ENCODE measurements at regions not wholly inside any gene's neighbourhood (a gene's known extent, or its start where the extent isn't known, plus 50 kb on each side); places are given as distances from the start of the nearest gene placed in this dataset.
"Not testable (repeated sequence)": the region's sequence is repeated elsewhere in the genome, so short reads cannot be mapped to it uniquely, and the experiment has no call there.

- no peak overlapping the region for H3K27ac ChIP-seq (ENCODE audit: insufficient read depth in 1 of 2, low read depth in 1 of 2, low read length in 2 of 2, poor library complexity in 1 of 2, severe bottlenecking in 2 of 2)
- DNase-seq: no peak
- CTCF ChIA-PET: interaction anchor here (0.6 kb wide), 1 partner anchor 150 kb away, joined by 6 read pairs; no protein-coding TSS in a partner anchor
- no peaks in the 10 kb centered on the region for H3K4me1 ChIP-seq (ENCODE audit: control extremely low read depth in 1 of 4, control insufficient read depth in 4 of 4, insufficient read depth in 4 of 4, low read length in 3 of 4)
- POLR2A ChIA-PET: no interaction called here
- no peaks in the 10 kb centered on the region for H3K36me3 ChIP-seq (ENCODE audit: control insufficient read depth in 4 of 4, insufficient read depth in 4 of 4, low read length in 3 of 4)
- H3K27me3 ChIP-seq (replicated peaks in 2 of 5; ENCODE audit: control insufficient read depth in 4 of 5, insufficient read depth in 5 of 5, low read length in 4 of 5): no peaks in the 10 kb centered on the region
- H3K9me3 ChIP-seq (ENCODE audit: control extremely low read depth in 1 of 5, control insufficient read depth in 4 of 5, insufficient read depth in 2 of 5, low read depth in 1 of 5, low read length in 4 of 5): peaks cover 0 to 6% (median 4%) of the 10 kb centered on the region in 5 experiments
- 93% methylated on average over 4 of the region's 4 CpGs for WGBS (ENCODE audit: insufficient coverage)
- H3K4me3 ChIP-seq (ENCODE audit: control insufficient read depth in 1 of 7, extremely low read depth in 1 of 7, insufficient read depth in 4 of 7, low read depth in 2 of 7, low read length in 6 of 7): no peak overlapping the region
Measured at GRCh38 chr2:147150241-147150635, 694.6 kb upstream of the ACVR2A start.

DNA sequence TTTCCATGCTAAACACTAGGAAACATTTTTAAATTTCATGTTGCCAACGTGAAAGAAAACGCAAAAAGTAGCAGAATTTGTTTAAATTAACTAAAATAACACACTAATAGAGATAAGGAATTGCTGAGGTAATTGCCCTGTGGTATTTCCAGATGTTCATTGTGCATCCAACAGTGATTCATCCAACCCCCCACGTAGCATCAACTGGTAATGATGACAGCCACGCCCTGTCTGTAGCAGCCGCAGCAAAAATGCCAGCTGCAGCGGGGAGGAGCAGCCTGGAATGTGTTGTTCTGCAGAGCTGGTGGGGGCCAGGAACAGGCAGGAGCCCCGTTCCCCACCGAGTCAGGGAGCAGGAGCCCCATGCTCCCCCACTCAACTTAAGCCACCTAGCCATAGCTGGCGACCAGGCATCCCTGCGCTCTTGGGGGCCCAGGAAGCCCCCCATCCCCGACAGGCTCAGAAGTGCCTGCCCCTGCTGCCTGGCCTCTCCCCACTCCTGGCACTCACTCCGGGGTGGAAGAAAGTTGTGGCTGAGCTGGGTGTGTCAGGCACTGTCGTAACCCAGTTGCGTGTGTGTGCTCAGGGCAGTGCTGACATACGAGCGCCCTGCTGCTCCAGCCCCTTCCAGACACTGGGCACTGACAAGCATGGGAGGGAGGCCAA, 695.1 kb upstream of the ACVR2A start:
- no peak overlapping the region for H3K4me3 ChIP-seq (ENCODE audit: control insufficient read depth in 1 of 7, extremely low read depth in 1 of 7, insufficient read depth in 4 of 7, low read depth in 2 of 7, low read length in 6 of 7)
- no peak overlapping the region for H3K27ac ChIP-seq (ENCODE audit: insufficient read depth in 1 of 2, low read depth in 1 of 2, low read length in 2 of 2, poor library complexity in 1 of 2, severe bottlenecking in 2 of 2)
- peaks cover 0 to 6% (median 4%) of the 10 kb centered on the region in 5 experiments for H3K9me3 ChIP-seq (ENCODE audit: control extremely low read depth in 1 of 5, control insufficient read depth in 4 of 5, insufficient read depth in 2 of 5, low read depth in 1 of 5, low read length in 4 of 5)
- H3K27me3 ChIP-seq (replicated peaks in 2 of 5; ENCODE audit: control insufficient read depth in 4 of 5, insufficient read depth in 5 of 5, low read length in 4 of 5): no peaks in the 10 kb centered on the region
- DNase-seq: no peak
- CTCF ChIA-PET: interaction anchor here (0.6 kb wide), 1 partner anchor 150 kb away, joined by 6 read pairs; no protein-coding TSS in a partner anchor
- no peaks in the 10 kb centered on the region for H3K36me3 ChIP-seq (ENCODE audit: control insufficient read depth in 4 of 4, insufficient read depth in 4 of 4, low read length in 3 of 4)
- POLR2A ChIA-PET: no interaction called here
- WGBS (ENCODE audit: insufficient coverage): 96% methylated on average over 10 of the region's 16 CpGs
- no peaks in the 10 kb centered on the region for H3K4me1 ChIP-seq (ENCODE audit: control extremely low read depth in 1 of 4, control insufficient read depth in 4 of 4, insufficient read depth in 4 of 4, low read length in 3 of 4)

DNA sequence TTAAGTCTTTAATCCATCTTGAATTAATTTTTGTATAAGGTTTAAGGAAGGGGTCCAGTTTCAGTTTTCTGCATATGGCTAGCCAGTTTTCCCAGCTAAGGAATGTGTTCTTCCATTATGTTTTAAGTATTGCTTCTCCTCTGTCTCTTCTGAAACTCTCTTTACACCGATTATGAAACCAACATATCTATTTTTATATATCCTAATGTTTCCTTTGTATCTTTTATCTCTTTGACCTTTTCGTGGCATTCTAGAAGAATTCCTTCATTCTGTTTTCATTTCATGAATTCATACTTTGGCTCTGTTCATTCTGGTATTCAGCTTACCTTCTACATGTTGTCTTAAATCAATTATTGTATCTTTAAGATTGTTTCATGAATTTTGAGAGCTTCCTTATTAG, 697.0 kb upstream of the ACVR2A start:
- H3K27me3 ChIP-seq (replicated peaks in 2 of 5; ENCODE audit: control insufficient read depth in 4 of 5, insufficient read depth in 5 of 5, low read length in 4 of 5): no peaks in the 10 kb centered on the region
- H3K9me3 ChIP-seq (ENCODE audit: control extremely low read depth in 1 of 5, control insufficient read depth in 4 of 5, insufficient read depth in 2 of 5, low read depth in 1 of 5, low read length in 4 of 5): peaks cover 0 to 6% (median 4%) of the 10 kb centered on the region in 5 experiments
- no peak for DNase-seq
- no peaks in the 10 kb centered on the region for H3K4me1 ChIP-seq (ENCODE audit: control extremely low read depth in 1 of 4, control insufficient read depth in 4 of 4, insufficient read depth in 4 of 4, low read length in 3 of 4)
- POLR2A ChIA-PET: no interaction called here
- CTCF ChIA-PET: no interaction called here
- WGBS (ENCODE audit: insufficient coverage): 100% methylated on average over 1 of the region's 2 CpGs
- no peaks in the 10 kb centered on the region for H3K36me3 ChIP-seq (ENCODE audit: control insufficient read depth in 4 of 4, insufficient read depth in 4 of 4, low read length in 3 of 4)
- no peak overlapping the region for H3K27ac ChIP-seq (ENCODE audit: insufficient read depth in 1 of 2, low read depth in 1 of 2, low read length in 2 of 2, poor library complexity in 1 of 2, severe bottlenecking in 2 of 2)
- no peak overlapping the region for H3K4me3 ChIP-seq (ENCODE audit: control insufficient read depth in 1 of 7, extremely low read depth in 1 of 7, insufficient read depth in 4 of 7, low read depth in 2 of 7, low read length in 6 of 7)

DNA sequence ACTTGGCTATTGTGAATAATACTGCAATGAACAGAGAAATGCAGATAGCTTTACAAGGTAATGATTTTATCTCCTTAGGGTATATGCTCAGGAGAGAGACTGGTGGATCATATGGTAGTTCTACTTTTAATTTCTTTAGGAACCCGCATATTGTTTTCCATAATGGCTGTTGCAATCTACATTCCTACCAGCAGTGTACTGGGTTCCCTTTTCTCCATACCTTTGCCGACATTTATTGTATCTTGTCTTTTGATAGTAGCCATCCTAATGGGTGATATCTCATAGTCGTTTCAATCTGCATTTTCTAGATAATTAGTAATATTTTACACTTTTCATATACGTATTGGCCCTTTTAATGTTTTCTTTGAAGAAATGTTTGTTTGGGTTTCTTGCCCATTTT, 702.9 kb upstream of the ACVR2A start:
- no peaks in the 10 kb centered on the region for H3K4me1 ChIP-seq (ENCODE audit: control extremely low read depth in 1 of 4, control insufficient read depth in 4 of 4, insufficient read depth in 4 of 4, low read length in 3 of 4)
- POLR2A ChIA-PET: no interaction called here
- H3K27ac ChIP-seq (ENCODE audit: insufficient read depth in 1 of 2, low read depth in 1 of 2, low read length in 2 of 2, poor library complexity in 1 of 2, severe bottlenecking in 2 of 2): no peak overlapping the region
- no peaks in the 10 kb centered on the region for H3K9me3 ChIP-seq (ENCODE audit: control extremely low read depth in 1 of 5, control insufficient read depth in 4 of 5, insufficient read depth in 2 of 5, low read depth in 1 of 5, low read length in 4 of 5)
- WGBS (ENCODE audit: insufficient coverage): 100% methylated on average over 1 of the region's 4 CpGs
- no peak overlapping the region for H3K4me3 ChIP-seq (ENCODE audit: control insufficient read depth in 1 of 7, extremely low read depth in 1 of 7, insufficient read depth in 4 of 7, low read depth in 2 of 7, low read length in 6 of 7)
- H3K27me3 ChIP-seq (replicated peaks in 2 of 5; ENCODE audit: control insufficient read depth in 4 of 5, insufficient read depth in 5 of 5, low read length in 4 of 5): no peaks in the 10 kb centered on the region
- no peak for DNase-seq
- CTCF ChIA-PET: no interaction called here
- no peaks in the 10 kb centered on the region for H3K36me3 ChIP-seq (ENCODE audit: control insufficient read depth in 4 of 4, insufficient read depth in 4 of 4, low read length in 3 of 4)

GRCh38 chr2:147139732-147140131, 705.1 kb upstream of the ACVR2A start:
- H3K4me1 ChIP-seq (ENCODE audit: control extremely low read depth in 1 of 4, control insufficient read depth in 4 of 4, insufficient read depth in 4 of 4, low read length in 3 of 4); DNase-seq; H3K27me3 ChIP-seq (replicated peaks in 2 of 5; ENCODE audit: control insufficient read depth in 4 of 5, insufficient read depth in 5 of 5, low read length in 4 of 5); POLR2A ChIA-PET; H3K4me3 ChIP-seq (ENCODE audit: control insufficient read depth in 1 of 7, extremely low read depth in 1 of 7, insufficient read depth in 4 of 7, low read depth in 2 of 7, low read length in 6 of 7); H3K27ac ChIP-seq (ENCODE audit: insufficient read depth in 1 of 2, low read depth in 1 of 2, low read length in 2 of 2, poor library complexity in 1 of 2, severe bottlenecking in 2 of 2); H3K9me3 ChIP-seq (ENCODE audit: control extremely low read depth in 1 of 5, control insufficient read depth in 4 of 5, insufficient read depth in 2 of 5, low read depth in 1 of 5, low read length in 4 of 5); CTCF ChIA-PET; H3K36me3 ChIP-seq (ENCODE audit: control insufficient read depth in 4 of 4, insufficient read depth in 4 of 4, low read length in 3 of 4): not testable (repeated sequence)
- WGBS (ENCODE audit: insufficient coverage): no CpG with 5 or more reads among the region's 2 CpGs

DNA sequence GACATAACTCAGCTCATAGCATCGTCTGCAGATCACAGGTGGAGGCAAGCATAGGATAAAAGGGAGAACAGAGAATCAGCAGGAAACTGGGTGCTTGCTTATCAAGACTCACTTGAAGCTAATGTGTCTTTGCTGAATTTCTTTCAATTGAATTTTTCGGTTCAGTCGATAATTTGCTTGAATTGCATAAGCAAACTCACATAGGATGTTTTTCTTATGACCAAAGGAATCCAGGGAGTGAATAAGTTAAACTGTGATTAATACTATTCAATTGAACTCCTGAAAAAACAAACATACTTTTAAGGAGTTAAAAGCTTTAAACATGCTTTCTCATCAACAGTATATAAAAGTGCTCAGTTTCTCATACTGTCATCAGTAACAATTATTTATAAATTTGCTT, 707.1 kb upstream of the ACVR2A start:
- H3K4me3 ChIP-seq (ENCODE audit: control insufficient read depth in 1 of 7, extremely low read depth in 1 of 7, insufficient read depth in 4 of 7, low read depth in 2 of 7, low read length in 6 of 7): no peak overlapping the region
- ChIA-PET CTCF (no interaction called here), POLR2A (no interaction called here)
- H3K27me3 ChIP-seq (replicated peaks in 2 of 5; ENCODE audit: control insufficient read depth in 4 of 5, insufficient read depth in 5 of 5, low read length in 4 of 5): no peaks in the 10 kb centered on the region
- H3K27ac ChIP-seq (ENCODE audit: insufficient read depth in 1 of 2, low read depth in 1 of 2, low read length in 2 of 2, poor library complexity in 1 of 2, severe bottlenecking in 2 of 2): no peak overlapping the region
- no peaks in the 10 kb centered on the region for H3K4me1 ChIP-seq (ENCODE audit: control extremely low read depth in 1 of 4, control insufficient read depth in 4 of 4, insufficient read depth in 4 of 4, low read length in 3 of 4)
- DNase-seq: no peak
- no peaks in the 10 kb centered on the region for H3K9me3 ChIP-seq (ENCODE audit: control extremely low read depth in 1 of 5, control insufficient read depth in 4 of 5, insufficient read depth in 2 of 5, low read depth in 1 of 5, low read length in 4 of 5)
- 85% methylated on average over 2 of the region's 3 CpGs for WGBS (ENCODE audit: insufficient coverage)
- no peaks in the 10 kb centered on the region for H3K36me3 ChIP-seq (ENCODE audit: control insufficient read depth in 4 of 4, insufficient read depth in 4 of 4, low read length in 3 of 4)

DNA sequence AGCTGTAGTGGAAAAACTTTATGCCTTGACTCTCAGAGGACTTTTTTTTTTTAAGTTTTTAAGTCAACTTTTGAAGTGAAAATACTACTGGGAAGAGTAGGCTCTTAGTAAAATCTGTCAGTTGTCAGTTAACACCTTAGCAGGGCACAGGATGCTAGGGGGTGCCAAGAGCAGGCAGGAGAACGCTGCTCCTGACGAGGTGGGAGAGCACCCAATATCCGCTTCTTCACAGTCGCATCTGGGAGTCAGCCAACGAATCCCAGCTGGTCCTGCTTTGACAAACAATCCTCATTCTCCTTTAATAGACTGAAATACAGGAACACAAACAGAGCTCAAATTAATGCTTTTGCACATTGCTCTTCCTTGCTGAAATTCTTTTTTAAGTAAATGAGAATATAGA, 709.5 kb upstream of the ACVR2A start:
- no peak overlapping the region for H3K27ac ChIP-seq (ENCODE audit: insufficient read depth in 1 of 2, low read depth in 1 of 2, low read length in 2 of 2, poor library complexity in 1 of 2, severe bottlenecking in 2 of 2)
- WGBS (ENCODE audit: insufficient coverage): no CpG with 5 or more reads among the region's 5 CpGs
- no peak for DNase-seq
- H3K9me3 ChIP-seq (ENCODE audit: control extremely low read depth in 1 of 5, control insufficient read depth in 4 of 5, insufficient read depth in 2 of 5, low read depth in 1 of 5, low read length in 4 of 5): no peaks in the 10 kb centered on the region
- CTCF ChIA-PET: no interaction called here
- no peaks in the 10 kb centered on the region for H3K4me1 ChIP-seq (ENCODE audit: control extremely low read depth in 1 of 4, control insufficient read depth in 4 of 4, insufficient read depth in 4 of 4, low read length in 3 of 4)
- no peak overlapping the region for H3K4me3 ChIP-seq (ENCODE audit: control insufficient read depth in 1 of 7, extremely low read depth in 1 of 7, insufficient read depth in 4 of 7, low read depth in 2 of 7, low read length in 6 of 7)
- H3K36me3 ChIP-seq (ENCODE audit: control insufficient read depth in 4 of 4, insufficient read depth in 4 of 4, low read length in 3 of 4): no peaks in the 10 kb centered on the region
- POLR2A ChIA-PET: no interaction called here
- H3K27me3 ChIP-seq (replicated peaks in 2 of 5; ENCODE audit: control insufficient read depth in 4 of 5, insufficient read depth in 5 of 5, low read length in 4 of 5): no peaks in the 10 kb centered on the region

Measured in common myeloid progenitor, CD34-positive (primary cell).